NB4 (cell line): ENCODE measurements at regions not wholly inside any gene's neighbourhood (a gene's known extent, or its start where the extent isn't known, plus 50 kb on each side); places are given as distances from the start of the nearest gene placed in this dataset.

Source experiments
- MYC ChIP-seq: IDR thresholded peaks from 2 replicates; pipeline ENCODE4 v1.6.1; 2011; ENCODE audit warnings: low read depth, low read length
- POLR2A ChIP-seq: IDR thresholded peaks from 2 replicates; pipeline ENCODE4 v1.6.1; 2011; ENCODE audit warnings: mild to moderate bottlenecking; ENCODE audit not compliant: insufficient read length; ENCODE audit errors: extremely low read depth
- TF ChIP-seq, protein P1 (sequence below): IDR thresholded peaks from one replicate; pipeline ENCODE4 v1.5.1; 2012; ENCODE audit warnings: low read depth, low read length
- TF ChIP-seq, protein P2 (sequence below): IDR thresholded peaks from 2 replicates; pipeline ENCODE4 v1.6.1; 2011; ENCODE audit warnings: low read depth, low read length

DNA sequence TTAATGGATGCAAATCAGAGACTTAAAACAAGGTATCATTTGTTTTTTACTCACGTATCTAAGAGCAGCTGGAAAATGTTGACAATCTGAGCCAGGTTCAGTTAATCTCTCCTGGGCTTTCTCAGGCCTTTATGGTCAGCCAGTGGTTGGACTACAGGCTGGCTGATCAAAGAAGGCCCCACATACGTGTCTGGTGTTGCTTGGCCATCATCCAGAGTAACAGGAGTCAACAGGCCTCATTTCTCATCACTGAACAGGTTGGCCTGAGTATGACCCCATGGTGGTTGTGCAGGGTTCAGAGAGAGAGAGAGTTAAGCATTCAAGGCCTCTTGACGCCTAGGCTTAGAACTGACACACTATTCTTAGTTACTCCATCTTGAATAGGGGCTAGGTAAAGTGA lies 97.0 kb upstream of the VLDLR start:
- TF ChIP-seq, protein P1, sequence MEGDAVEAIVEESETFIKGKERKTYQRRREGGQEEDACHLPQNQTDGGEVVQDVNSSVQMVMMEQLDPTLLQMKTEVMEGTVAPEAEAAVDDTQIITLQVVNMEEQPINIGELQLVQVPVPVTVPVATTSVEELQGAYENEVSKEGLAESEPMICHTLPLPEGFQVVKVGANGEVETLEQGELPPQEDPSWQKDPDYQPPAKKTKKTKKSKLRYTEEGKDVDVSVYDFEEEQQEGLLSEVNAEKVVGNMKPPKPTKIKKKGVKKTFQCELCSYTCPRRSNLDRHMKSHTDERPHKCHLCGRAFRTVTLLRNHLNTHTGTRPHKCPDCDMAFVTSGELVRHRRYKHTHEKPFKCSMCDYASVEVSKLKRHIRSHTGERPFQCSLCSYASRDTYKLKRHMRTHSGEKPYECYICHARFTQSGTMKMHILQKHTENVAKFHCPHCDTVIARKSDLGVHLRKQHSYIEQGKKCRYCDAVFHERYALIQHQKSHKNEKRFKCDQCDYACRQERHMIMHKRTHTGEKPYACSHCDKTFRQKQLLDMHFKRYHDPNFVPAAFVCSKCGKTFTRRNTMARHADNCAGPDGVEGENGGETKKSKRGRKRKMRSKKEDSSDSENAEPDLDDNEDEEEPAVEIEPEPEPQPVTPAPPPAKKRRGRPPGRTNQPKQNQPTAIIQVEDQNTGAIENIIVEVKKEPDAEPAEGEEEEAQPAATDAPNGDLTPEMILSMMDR: no peak
- no peak for TF ChIP-seq POLR2A
- TF ChIP-seq MYC: no peak
- TF ChIP-seq, protein P2, sequence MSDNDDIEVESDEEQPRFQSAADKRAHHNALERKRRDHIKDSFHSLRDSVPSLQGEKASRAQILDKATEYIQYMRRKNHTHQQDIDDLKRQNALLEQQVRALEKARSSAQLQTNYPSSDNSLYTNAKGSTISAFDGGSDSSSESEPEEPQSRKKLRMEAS: no peak
